Glomerular visceral epithelial cell (primary cell): ENCODE measurements at regions not wholly inside any gene's neighbourhood (a gene's known extent, or its start where the extent isn't known, plus 50 kb on each side); places are given as distances from the start of the nearest gene placed in this dataset.
"Not testable (repeated sequence)": the region's sequence is repeated elsewhere in the genome, so short reads cannot be mapped to it uniquely, and the experiment has no call there.

Source experiments
- DNase-seq: peaks from one replicate; pipeline ENCODE4 v3.0.0-alpha.2; 2016; ENCODE audit errors: extremely low spot score

GRCh38 chr14:105999361-106000028 is 473.1 kb downstream of the TMEM121 start:
- DNase-seq: peak; percentile 18

DNA sequence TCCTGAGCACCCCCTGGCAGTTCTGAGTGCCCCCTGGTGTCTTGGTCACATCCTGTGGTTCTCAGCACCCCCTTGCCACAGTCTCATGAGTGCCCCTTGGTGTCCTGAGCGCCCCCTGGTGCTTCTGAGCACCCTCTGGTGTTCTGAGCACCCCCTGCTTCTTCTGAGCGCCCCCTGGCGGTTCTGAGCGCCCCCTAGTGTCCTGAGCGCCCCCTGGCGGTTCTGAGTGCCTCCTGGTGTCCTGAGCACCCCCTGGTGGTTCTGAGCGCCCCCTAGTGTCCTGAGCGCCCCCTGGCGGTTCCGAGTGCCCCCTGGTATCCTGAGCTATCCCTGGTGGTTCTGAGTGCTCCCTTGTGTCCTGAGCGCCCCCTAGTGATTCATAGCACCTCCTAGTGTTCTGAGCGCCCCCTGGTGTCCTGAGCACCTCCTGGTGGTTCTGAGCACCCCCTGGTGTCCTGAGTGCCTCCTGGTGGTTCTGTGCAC is 473.7 kb downstream of the TMEM121 start:
- DNase-seq: not testable (repeated sequence)

GRCh38 chr14:106001277-106001676 is 474.9 kb downstream of the TMEM121 start:
- not testable (repeated sequence) for DNase-seq

- DNase-seq: no peak
Observed at GRCh38 chr14:106003351-106003750, 477.0 kb downstream of the TMEM121 start.

DNA sequence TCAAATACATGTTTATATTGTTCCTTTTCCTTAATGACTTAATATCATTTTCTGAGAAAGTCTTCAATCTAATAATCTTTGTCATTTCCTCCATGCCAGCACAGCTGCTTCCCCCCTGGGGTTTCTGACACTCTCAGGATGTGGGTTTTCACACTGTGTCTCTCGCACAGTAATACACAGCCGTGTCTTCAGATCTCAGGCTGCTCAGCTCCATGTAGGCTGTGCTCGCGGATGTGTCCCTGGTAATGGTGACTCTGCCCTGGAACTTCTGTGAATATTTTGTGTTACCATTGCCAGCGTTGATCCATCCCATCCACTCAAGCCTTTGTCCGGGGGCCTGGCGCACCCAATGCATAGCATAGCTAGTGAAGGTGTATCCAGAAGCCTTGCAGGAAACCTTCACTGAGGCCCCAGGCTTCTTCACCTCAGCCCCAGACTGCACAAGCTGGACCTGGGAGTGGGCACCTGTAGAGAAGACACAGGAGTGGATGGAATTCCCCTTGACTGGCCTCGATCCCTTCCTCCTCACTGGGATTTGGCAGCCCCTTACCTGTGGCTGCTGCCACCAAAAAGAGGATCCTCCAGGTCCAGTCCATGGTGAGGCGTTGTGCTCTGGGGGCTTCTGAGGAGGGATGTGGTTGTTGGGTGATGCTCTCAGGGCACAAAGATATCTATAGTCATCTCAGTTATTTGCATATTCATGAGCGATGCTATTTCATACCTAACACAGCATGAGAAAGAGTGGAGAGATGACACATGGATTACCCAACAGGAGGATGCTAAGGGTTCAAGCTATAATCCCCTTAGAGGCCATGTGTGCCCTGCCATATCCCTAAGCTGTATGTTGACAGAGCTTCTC is 478.8 kb downstream of the TMEM121 start:
- not testable (repeated sequence) for DNase-seq

- DNase-seq: not testable (repeated sequence)
Observed at GRCh38 chr14:106006043-106006442, 479.7 kb downstream of the TMEM121 start.

DNA sequence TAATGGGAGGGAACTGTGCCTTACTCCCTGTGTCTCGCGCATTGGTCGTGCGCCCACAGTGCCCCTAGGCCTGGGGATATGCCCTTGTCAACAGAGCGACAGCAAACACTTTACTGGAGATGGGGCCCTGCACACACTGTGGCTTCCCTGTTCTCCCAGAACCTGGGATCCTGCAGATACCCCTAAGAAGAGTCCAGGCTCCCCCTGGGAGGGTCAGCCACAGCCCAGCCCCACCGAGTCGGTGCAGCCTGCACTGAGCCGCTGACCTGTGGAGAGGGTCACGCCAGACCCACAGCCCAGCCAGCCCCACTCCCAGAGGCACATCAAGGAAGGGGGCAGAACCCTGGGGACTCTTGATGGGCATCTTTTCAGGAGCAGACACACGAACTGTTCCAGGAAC is 480.3 kb downstream of the TMEM121 start:
- DNase-seq: not testable (repeated sequence)

- no peak for DNase-seq
Observed at GRCh38 chr14:106010783-106011182, 484.4 kb downstream of the TMEM121 start.

DNA sequence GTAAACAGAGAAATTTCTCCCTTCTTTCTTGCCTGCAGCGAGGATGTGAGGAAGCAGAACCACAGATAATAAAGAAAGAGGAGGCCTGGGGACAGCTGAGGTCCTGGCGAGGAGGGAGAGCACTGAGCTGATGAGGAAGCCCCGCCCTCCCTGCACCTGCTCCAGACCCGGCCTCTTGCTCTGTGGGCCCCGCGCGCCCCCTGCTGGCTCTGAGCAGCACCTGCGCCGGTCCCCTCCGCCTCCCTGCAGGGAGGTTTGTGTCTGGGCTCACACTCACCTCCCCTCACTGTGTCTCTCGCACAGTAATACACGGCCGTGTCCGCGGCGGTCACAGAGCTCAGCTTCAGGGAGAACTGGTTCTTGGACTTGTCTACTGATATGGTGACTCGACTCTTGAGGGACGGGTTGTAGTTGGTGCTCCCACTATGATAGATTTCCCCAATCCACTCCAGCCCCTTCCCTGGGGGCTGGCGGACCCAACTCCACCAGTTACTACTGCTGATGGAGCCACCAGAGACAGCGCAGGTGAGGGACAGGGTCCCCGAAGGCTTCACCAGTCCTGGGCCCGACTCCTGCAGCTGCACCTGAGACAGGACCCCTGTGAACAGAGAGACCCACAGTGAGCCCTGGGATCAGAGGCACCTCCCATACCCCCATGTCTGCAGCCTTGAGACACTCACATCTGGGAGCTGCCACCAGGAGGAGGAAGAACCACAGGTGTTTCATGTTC is 485.4 kb downstream of the TMEM121 start:
- DNase-seq: peak; percentile 31

- DNase-seq: not testable (repeated sequence)
Observed at GRCh38 chr14:106012361-106012725, 486.0 kb downstream of the TMEM121 start.

DNA sequence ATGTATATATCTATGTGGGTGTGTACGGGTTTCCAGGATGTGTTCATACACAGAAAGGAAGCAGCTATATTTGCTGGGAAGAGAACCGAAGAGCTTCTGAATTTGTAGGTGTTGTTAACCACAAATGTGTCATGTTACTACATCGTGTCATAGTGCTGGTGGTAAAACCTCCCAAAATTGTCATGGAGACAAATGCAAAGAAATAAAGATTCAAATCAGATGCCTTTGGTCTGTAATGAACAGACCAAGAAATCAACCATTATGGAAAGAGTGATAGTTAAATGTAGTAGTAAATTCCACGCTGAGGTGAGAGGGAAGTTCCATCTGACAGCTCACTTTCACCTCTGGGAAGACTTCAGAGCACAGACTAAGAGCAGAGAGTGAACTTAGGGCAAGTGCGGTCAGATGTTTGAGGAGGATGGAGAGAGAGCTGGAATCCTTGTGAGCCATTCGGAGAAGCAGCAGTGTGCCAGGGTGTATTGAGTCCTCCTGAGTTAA is 487.5 kb downstream of the TMEM121 start:
- DNase-seq: no peak

DNA sequence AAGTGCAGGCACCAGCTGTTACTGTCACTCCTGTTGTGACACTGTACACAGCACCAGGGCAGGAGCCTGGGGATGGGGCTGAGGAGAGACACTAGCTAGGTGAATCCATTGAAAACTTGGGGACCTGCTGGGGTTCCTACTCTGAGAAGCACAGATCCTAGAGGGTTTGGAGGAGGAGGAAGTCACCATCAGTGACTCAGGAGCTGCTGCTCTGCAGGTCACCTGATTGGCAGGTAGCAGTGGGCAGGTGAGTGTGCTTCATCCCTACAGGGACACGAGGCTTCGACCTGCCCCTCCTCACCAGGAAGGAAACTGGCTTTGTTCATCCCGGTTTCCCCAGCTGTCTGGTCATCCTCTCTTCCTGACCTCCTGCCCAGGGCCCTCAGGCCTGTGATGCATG is 491.6 kb downstream of the TMEM121 start:
- not testable (repeated sequence) for DNase-seq

- no peak for DNase-seq
Observed at GRCh38 chr14:106021832-106022231, 495.4 kb downstream of the TMEM121 start.

DNA sequence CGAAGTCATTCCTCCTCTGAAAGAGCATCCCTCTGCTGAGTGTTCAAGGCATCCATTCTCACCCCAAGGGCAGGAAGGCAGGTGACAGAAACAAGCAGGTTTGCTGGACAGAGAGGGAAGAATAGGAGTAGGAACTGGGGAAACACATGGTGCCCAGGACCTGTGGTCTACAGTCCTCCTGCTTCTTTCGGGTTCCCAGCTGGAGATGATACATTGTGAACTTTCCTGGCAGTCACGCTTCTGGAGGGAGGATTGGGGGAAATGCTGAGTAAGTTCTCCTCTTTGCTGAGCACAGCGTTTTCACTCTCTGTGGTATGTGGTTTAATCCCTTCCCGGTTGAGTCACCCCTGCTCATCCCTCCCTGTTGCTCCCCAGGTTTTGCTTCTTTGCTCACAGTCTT is 496.3 kb downstream of the TMEM121 start:
- not testable (repeated sequence) for DNase-seq

DNA sequence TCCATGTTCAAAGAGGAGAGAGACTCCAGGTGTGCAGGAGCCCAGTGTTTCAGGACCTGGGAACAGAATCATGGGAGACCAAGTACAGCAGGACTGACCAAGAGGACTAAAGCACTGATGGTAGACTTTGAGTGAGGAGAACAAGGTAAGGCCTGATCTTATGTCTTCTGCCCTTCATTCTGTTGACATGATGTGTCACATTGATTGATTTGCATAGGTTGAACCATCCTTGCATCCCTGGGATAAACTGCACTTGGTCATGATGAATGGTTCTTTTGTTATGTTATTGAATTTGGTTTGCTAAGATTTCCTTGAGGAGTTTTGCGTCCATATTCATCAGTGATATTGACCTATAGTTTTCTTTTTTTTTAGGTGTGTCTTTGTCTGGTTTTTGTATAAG is 497.0 kb downstream of the TMEM121 start:
- DNase-seq: no peak

- DNase-seq: no peak
Observed at GRCh38 chr14:106024983-106025604, 498.7 kb downstream of the TMEM121 start.

DNA sequence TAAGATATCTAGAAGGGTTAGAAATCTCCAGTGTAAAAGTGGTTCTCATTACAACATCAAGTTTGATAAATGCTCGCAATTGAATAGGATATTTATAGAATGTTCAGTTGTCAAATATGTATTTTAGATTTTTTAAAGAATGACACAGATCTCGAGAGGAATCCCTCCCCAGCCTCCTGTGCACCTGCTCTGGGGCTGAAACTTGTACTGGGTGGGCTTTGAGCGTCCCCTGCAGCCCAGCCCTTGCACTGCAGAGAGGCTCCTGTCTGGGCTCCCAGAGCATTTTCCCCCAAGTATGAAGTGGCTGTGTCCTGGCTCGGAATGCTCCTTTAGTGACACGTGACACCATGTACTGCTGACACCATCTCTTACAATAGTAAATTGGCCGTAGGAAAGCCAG is 499.6 kb downstream of the TMEM121 start:
- DNase-seq: no peak

GRCh38 chr14:106027759-106028158 is 501.4 kb downstream of the TMEM121 start:
- not testable (repeated sequence) for DNase-seq

DNA sequence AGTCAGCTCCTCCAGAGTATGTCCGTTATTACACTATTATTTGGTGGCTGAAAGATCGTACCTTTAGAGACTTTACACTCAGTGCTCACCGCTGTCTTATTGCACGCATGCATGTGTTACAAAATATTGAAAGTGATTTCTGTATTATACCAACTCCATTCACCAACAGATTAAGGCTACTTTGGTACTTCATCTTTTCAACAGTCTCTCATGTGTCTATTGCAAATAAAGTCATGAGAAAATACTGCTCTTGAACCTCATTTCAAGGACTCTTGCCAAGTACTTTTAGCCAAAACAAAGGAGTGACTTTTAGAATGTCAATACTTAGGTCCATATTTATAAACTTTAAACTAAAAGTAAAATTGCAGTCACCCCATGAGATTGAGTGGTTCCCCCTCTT is 503.6 kb downstream of the TMEM121 start:
- no peak for DNase-seq

GRCh38 chr14:106037380-106037779 is 511.0 kb downstream of the TMEM121 start:
- DNase-seq: no peak

- DNase-seq: no peak
Observed at GRCh38 chr14:106038263-106038662, 511.9 kb downstream of the TMEM121 start.

GRCh38 chr14:106039400-106039799 is 513.0 kb downstream of the TMEM121 start:
- DNase-seq: no peak
